ENCODE measurements at regions not wholly inside any gene's neighbourhood (a gene's known extent, or its start where the extent isn't known, plus 50 kb on each side); places are given as distances from the start of the nearest gene placed in this dataset.
"Not testable (repeated sequence)": the region's sequence is repeated elsewhere in the genome, so short reads cannot be mapped to it uniquely, and the experiment has no call there.

GRCh38 chrX:817759-818300 is 187.2 kb downstream of the SHOX start:
- peaks cover 3 to 25% of the 10 kb centered on the region in 2 donors for H3K9me3 ChIP-seq
- H3K4me3 ChIP-seq, result no peak overlapping the region
- H3K27me3 ChIP-seq, result no peaks in the 10 kb centered on the region
- H3K27ac ChIP-seq, result no peak overlapping the region
- no peaks in the 10 kb centered on the region for H3K4me1 ChIP-seq
- no peaks in the 10 kb centered on the region for H3K36me3 ChIP-seq
- intact Hi-C loops (cut with DNase I; ENCODE audit: low total_unique reads), result no loop called here
- no peak for DNase-seq (ENCODE audit: low spot score in 2 of 2)
- TF ChIP-seq POLR2AphosphoS5 (IDR thresholded peaks at IDR 0.05) (no peak), POLR2A (IDR thresholded peaks at IDR 0.05) (no peak), CTCF (IDR thresholded peaks at IDR 0.05) (no peak)

GRCh38 chrX:817147-817546 is 186.6 kb downstream of the SHOX start:
- H3K27me3 ChIP-seq; DNase-seq (ENCODE audit: low spot score in 2 of 2); intact Hi-C loops (cut with DNase I; ENCODE audit: low total_unique reads); H3K4me1 ChIP-seq; H3K4me3 ChIP-seq; H3K36me3 ChIP-seq; H3K27ac ChIP-seq: not testable (repeated sequence)
- peaks cover 3 to 25% of the 10 kb centered on the region in 2 donors for H3K9me3 ChIP-seq

GRCh38 chrX:816411-816810 is 185.8 kb downstream of the SHOX start:
- Histone ChIP-seq H3K27me3 (no peaks in the 10 kb centered on the region), H3K9me3 (peaks cover 3 to 25% of the 10 kb centered on the region in 2 donors), H3K27ac (no peak overlapping the region), H3K4me1 (no peaks in the 10 kb centered on the region), H3K4me3 (no peak overlapping the region), H3K36me3 (no peaks in the 10 kb centered on the region)
- intact Hi-C loops (cut with DNase I; ENCODE audit: low total_unique reads), result no loop called here
- TF ChIP-seq POLR2A (IDR thresholded peaks at IDR 0.05) (no peak), CTCF (IDR thresholded peaks at IDR 0.05) (no peak), POLR2AphosphoS5 (IDR thresholded peaks at IDR 0.05) (no peak)
- DNase-seq (ENCODE audit: low spot score in 2 of 2), result no peak

- H3K27ac ChIP-seq, result no peak overlapping the region
- H3K4me3 ChIP-seq, result no peak overlapping the region
- H3K9me3 ChIP-seq, result peaks cover 0 to 13% of the 10 kb centered on the region in 2 donors
- no peaks in the 10 kb centered on the region for H3K36me3 ChIP-seq
- no peak for DNase-seq (ENCODE audit: low spot score in 2 of 2)
- TF ChIP-seq POLR2A (IDR thresholded peaks at IDR 0.05) (no peak), POLR2AphosphoS5 (IDR thresholded peaks at IDR 0.05) (no peak), CTCF (IDR thresholded peaks at IDR 0.05) (no peak)
- intact Hi-C loops (cut with DNase I; ENCODE audit: low total_unique reads), result no loop called here
- peaks cover 0 to 14% of the 10 kb centered on the region in 2 donors for H3K27me3 ChIP-seq
- no peaks in the 10 kb centered on the region for H3K4me1 ChIP-seq
Measured at GRCh38 chrX:810186-810585, 179.6 kb downstream of the SHOX start.

- H3K27ac ChIP-seq, result no peak overlapping the region
- no peak for DNase-seq (ENCODE audit: low spot score in 2 of 2)
- intact Hi-C loops (cut with DNase I; ENCODE audit: low total_unique reads), result no loop called here
- H3K9me3 ChIP-seq, result peaks cover 0 to 13% of the 10 kb centered on the region in 2 donors
- peaks cover 0 to 14% of the 10 kb centered on the region in 2 donors for H3K27me3 ChIP-seq
- H3K4me1 ChIP-seq, result no peaks in the 10 kb centered on the region
- H3K4me3 ChIP-seq, result no peak overlapping the region
- no peaks in the 10 kb centered on the region for H3K36me3 ChIP-seq
- TF ChIP-seq POLR2A (IDR thresholded peaks at IDR 0.05) (no peak), POLR2AphosphoS5 (IDR thresholded peaks at IDR 0.05) (no peak), CTCF (IDR thresholded peaks at IDR 0.05) (no peak)
Measured at GRCh38 chrX:809081-809480, 178.5 kb downstream of the SHOX start.

GRCh38 chrX:806586-806985 is 176.0 kb downstream of the SHOX start:
- Histone ChIP-seq H3K27me3 (peaks cover 0 to 14% of the 10 kb centered on the region in 2 donors), H3K27ac (no peak overlapping the region), H3K4me3 (no peak overlapping the region), H3K36me3 (no peaks in the 10 kb centered on the region), H3K4me1 (no peaks in the 10 kb centered on the region), H3K9me3 (peaks cover 2 to 13% of the 10 kb centered on the region in 2 donors)
- DNase-seq (ENCODE audit: low spot score in 2 of 2), result no peak
- intact Hi-C loops (cut with DNase I; ENCODE audit: low total_unique reads), result no loop called here
- TF ChIP-seq POLR2A (IDR thresholded peaks at IDR 0.05), result no peak
- TF ChIP-seq POLR2AphosphoS5 (IDR thresholded peaks at IDR 0.05), result no peak
- no peak for TF ChIP-seq CTCF (IDR thresholded peaks at IDR 0.05)

Data from breast epithelium (tissue), 4 donors.